ENCODE measurements at regions not wholly inside any gene's neighbourhood (a gene's known extent, or its start where the extent isn't known, plus 50 kb on each side); places are given as distances from the start of the nearest gene placed in this dataset.

DNA sequence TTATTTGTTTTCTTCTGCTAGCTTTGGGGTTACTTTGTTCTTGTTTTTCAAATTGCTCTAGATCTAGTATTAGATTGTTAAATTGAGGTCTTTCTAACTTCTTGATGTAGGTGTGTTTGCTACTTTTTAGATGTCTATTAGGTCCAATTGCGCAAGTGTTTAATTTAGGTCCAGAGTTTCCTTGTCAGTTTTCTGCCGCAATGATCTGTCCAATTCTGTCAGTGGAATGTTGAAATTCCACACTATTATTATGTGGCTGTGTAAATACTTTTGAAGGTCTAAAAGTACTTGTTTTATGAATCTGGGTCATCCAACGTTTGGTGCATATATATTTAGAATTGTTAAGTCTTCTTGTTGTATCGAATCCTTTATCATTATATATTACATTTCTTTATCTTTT is 324.4 kb upstream of the SGO1 start:
- Mint-ChIP-seq H3K36me3 (ENCODE audit: insufficient read depth in 1 of 3, low read depth in 3 of 3) (no peaks in the 10 kb centered on the region), H3K27ac (no peak overlapping the region), H3K9me3 (no peaks in the 10 kb centered on the region; a peak in 1 of 5 replicates), H3K27me3 (ENCODE audit: low read depth) (no peaks in the 10 kb centered on the region), H3K4me1 (peaks cover 8 to 11% of the 10 kb centered on the region in 2 experiments; a peak in 3 of 4 replicates), H3K4me3 (no peak overlapping the region)
- Histone ChIP-seq H2BK120ac (ENCODE audit: low read depth, low read length, poor library complexity, severe bottlenecking) (no peak overlapping the region), H2BK5ac (ENCODE audit: insufficient read length, low read length) (no peak overlapping the region), H3K4me2 (ENCODE audit: insufficient read depth, insufficient read length, low read length) (no peak overlapping the region), H3K9me3 (ENCODE audit: control insufficient read depth, low read depth, low read length) (no peaks in the 10 kb centered on the region), H2BK12ac (ENCODE audit: insufficient read length, low read depth, low read length) (no peak overlapping the region), H3K27me3 (ENCODE audit: insufficient read depth, low read length) (no peaks in the 10 kb centered on the region), H4K91ac (ENCODE audit: insufficient read length, low read depth, low read length) (no peak overlapping the region), H2AK5ac (ENCODE audit: insufficient read length, low read length) (no peak overlapping the region), H3K23ac (ENCODE audit: insufficient read length, low read depth, low read length) (no peak overlapping the region), H3K4me1 (ENCODE audit: insufficient read depth, low read length) (no peaks in the 10 kb centered on the region), H2BK20ac (ENCODE audit: low read depth, low read length, poor library complexity, severe bottlenecking) (no peak overlapping the region), H3T11ph (ENCODE audit: low read length) (no peak overlapping the region), H4K8ac (replicated peaks; ENCODE audit: insufficient read length, low read depth, low read length) (no peak overlapping the region), H3K14ac (ENCODE audit: insufficient read depth, low read length) (no peak overlapping the region), H2BK15ac (ENCODE audit: low read depth, low read length) (no peak overlapping the region), H4K20me1 (ENCODE audit: control insufficient read depth, insufficient read depth, insufficient read length) (no peaks in the 10 kb centered on the region), H3K4ac (ENCODE audit: low read depth, low read length) (no peak overlapping the region), H3K79me2 (ENCODE audit: insufficient read depth, low read length) (no peaks in the 10 kb centered on the region), H3K9ac (ENCODE audit: extremely low read depth, insufficient read length, low read length) (no peak overlapping the region), H3K27ac (ENCODE audit: insufficient read length, low read depth, low read length) (no peak overlapping the region), H3K56ac (ENCODE audit: insufficient read length, low read depth, low read length) (no peak overlapping the region), H3K18ac (ENCODE audit: insufficient read length, low read depth, low read length) (no peak overlapping the region), H2AFZ (ENCODE audit: low read length) (no peak overlapping the region), H3K23me2 (ENCODE audit: insufficient read length, low read depth, low read length, poor library complexity, severe bottlenecking) (no peaks in the 10 kb centered on the region), H4K5ac (ENCODE audit: insufficient read length, low read depth, low read length) (no peak overlapping the region), H3K79me1 (ENCODE audit: insufficient read depth, low read depth, low read length, poor library complexity, severe bottlenecking) (no peaks in the 10 kb centered on the region)
- no peak for DNase-seq
- no CpG with 5 or more reads among the region's 4 CpGs for WGBS (ENCODE audit: extremely low coverage, insufficient read length, low lambda C conversion rate)
- TF ChIP-seq, protein P1, sequence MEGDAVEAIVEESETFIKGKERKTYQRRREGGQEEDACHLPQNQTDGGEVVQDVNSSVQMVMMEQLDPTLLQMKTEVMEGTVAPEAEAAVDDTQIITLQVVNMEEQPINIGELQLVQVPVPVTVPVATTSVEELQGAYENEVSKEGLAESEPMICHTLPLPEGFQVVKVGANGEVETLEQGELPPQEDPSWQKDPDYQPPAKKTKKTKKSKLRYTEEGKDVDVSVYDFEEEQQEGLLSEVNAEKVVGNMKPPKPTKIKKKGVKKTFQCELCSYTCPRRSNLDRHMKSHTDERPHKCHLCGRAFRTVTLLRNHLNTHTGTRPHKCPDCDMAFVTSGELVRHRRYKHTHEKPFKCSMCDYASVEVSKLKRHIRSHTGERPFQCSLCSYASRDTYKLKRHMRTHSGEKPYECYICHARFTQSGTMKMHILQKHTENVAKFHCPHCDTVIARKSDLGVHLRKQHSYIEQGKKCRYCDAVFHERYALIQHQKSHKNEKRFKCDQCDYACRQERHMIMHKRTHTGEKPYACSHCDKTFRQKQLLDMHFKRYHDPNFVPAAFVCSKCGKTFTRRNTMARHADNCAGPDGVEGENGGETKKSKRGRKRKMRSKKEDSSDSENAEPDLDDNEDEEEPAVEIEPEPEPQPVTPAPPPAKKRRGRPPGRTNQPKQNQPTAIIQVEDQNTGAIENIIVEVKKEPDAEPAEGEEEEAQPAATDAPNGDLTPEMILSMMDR (conservative IDR thresholded peaks at IDR 0.05) = no peak

Data from H9 (cell line).